ENCODE measurements at regions not wholly inside any gene's neighbourhood (a gene's known extent, or its start where the extent isn't known, plus 50 kb on each side); places are given as distances from the start of the nearest gene placed in this dataset.

GRCh38 chr13:109844396-109844795 is 58.0 kb upstream of the IRS2 start:
- DNase-seq (ENCODE audit: low read depth in 1 of 2, low spot score in 2 of 2) = peak in 1 of 2 experiments; percentile 73
- Histone ChIP-seq H3K9me3 (replicated peaks) (no peaks in the 10 kb centered on the region), H3K27me3 (replicated peaks) (peaks cover 84% of the 10 kb centered on the region), H3K4me3 (no peak overlapping the region), H3K27ac (no peak overlapping the region), H3K36me3 (no peaks in the 10 kb centered on the region), H3K4me1 (replicated peaks) (peaks cover 15% of the 10 kb centered on the region)

- Histone ChIP-seq H3K4me1 (replicated peaks) (peaks cover 15% of the 10 kb centered on the region), H3K9me3 (replicated peaks) (no peaks in the 10 kb centered on the region), H3K27me3 (replicated peaks) (peaks cover 77% of the 10 kb centered on the region), H3K27ac (no peak overlapping the region), H3K36me3 (no peaks in the 10 kb centered on the region), H3K4me3 (no peak overlapping the region)
- DNase-seq (ENCODE audit: low read depth in 1 of 2, low spot score in 2 of 2) = peak in 1 of 2 experiments; percentile 50
Observed at GRCh38 chr13:109843695-109844094, 57.3 kb upstream of the IRS2 start.

- Histone ChIP-seq H3K36me3 (no peaks in the 10 kb centered on the region), H3K4me3 (no peak overlapping the region), H3K27ac (no peak overlapping the region), H3K4me1 (replicated peaks) (peaks cover 15% of the 10 kb centered on the region), H3K9me3 (replicated peaks) (no peaks in the 10 kb centered on the region), H3K27me3 (replicated peaks) (peaks cover 73% of the 10 kb centered on the region)
- peak in 1 of 2 experiments; percentile 64 for DNase-seq (ENCODE audit: low read depth in 1 of 2, low spot score in 2 of 2)
Observed at GRCh38 chr13:109842212-109842920, 56.0 kb upstream of the IRS2 start.

- H3K36me3 ChIP-seq = no peaks in the 10 kb centered on the region
- H3K4me3 ChIP-seq = no peak overlapping the region
- no peaks in the 10 kb centered on the region for H3K9me3 ChIP-seq (replicated peaks)
- peak in 1 of 2 experiments; percentile 64 for DNase-seq (ENCODE audit: low read depth in 1 of 2, low spot score in 2 of 2)
- peaks cover 63% of the 10 kb centered on the region for H3K27me3 ChIP-seq (replicated peaks)
- peaks cover 15% of the 10 kb centered on the region for H3K4me1 ChIP-seq (replicated peaks)
- H3K27ac ChIP-seq = no peak overlapping the region
Observed at GRCh38 chr13:109840893-109841287, 54.5 kb upstream of the IRS2 start.

- no peaks in the 10 kb centered on the region for H3K36me3 ChIP-seq
- peaks cover 15% of the 10 kb centered on the region for H3K4me1 ChIP-seq (replicated peaks)
- peak; percentile 85 to 89 for DNase-seq (ENCODE audit: low read depth in 1 of 2, low spot score in 2 of 2)
- H3K9me3 ChIP-seq (replicated peaks) = no peaks in the 10 kb centered on the region
- peaks cover 63% of the 10 kb centered on the region for H3K27me3 ChIP-seq (replicated peaks)
- no peak overlapping the region for H3K27ac ChIP-seq
- no peak overlapping the region for H3K4me3 ChIP-seq
Observed at GRCh38 chr13:109840201-109840892, 54.0 kb upstream of the IRS2 start.

- peaks cover 10% of the 10 kb centered on the region for H3K4me1 ChIP-seq (replicated peaks)
- no peak overlapping the region for H3K27ac ChIP-seq
- no peaks in the 10 kb centered on the region for H3K9me3 ChIP-seq (replicated peaks)
- H3K27me3 ChIP-seq (replicated peaks) = peaks cover 60% of the 10 kb centered on the region
- DNase-seq (ENCODE audit: low read depth in 1 of 2, low spot score in 2 of 2) = peak in 1 of 2 experiments; percentile 66
- no peaks in the 10 kb centered on the region for H3K36me3 ChIP-seq
- H3K4me3 ChIP-seq = no peak overlapping the region
Observed at GRCh38 chr13:109836629-109837607, 50.5 kb upstream of the IRS2 start.

Data from SJSA1 (cell line).